ENCODE measurements at regions not wholly inside any gene's neighbourhood (a gene's known extent, or its start where the extent isn't known, plus 50 kb on each side); places are given as distances from the start of the nearest gene placed in this dataset.
"Not testable (repeated sequence)": the region's sequence is repeated elsewhere in the genome, so short reads cannot be mapped to it uniquely, and the experiment has no call there.

DNA sequence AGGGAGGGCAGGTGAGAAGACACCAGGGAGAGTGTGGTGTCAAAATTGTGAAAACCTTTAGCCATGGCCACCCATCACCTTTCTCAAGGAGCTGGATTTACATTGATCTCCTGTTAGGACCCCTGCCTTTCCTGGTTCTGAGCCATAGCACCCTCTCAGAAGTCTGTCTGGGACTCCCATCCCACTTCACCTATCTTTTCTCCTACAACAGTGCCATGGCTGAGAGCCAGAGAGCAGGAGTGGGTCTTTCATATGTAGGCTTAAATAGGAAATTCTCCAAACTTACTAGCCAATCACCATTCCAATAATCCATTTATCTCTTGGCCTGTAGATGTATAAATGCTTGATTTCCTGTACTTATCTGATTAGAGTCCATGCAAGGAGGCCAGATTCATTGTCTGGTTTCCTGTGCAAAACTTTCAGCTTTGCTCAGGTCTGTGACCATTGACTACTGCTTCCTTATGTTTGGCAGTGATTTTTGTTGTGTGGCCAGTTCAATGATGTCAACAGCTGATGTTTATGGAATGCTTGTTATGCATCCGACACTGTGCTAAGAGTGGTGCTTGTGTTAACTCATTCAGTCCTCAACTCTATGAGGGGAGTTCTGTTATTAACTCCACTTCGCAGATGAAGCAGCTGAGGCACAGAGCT lies 57.6 kb upstream of the IGFBP5 start:
- TF ChIP-seq, protein P1, sequence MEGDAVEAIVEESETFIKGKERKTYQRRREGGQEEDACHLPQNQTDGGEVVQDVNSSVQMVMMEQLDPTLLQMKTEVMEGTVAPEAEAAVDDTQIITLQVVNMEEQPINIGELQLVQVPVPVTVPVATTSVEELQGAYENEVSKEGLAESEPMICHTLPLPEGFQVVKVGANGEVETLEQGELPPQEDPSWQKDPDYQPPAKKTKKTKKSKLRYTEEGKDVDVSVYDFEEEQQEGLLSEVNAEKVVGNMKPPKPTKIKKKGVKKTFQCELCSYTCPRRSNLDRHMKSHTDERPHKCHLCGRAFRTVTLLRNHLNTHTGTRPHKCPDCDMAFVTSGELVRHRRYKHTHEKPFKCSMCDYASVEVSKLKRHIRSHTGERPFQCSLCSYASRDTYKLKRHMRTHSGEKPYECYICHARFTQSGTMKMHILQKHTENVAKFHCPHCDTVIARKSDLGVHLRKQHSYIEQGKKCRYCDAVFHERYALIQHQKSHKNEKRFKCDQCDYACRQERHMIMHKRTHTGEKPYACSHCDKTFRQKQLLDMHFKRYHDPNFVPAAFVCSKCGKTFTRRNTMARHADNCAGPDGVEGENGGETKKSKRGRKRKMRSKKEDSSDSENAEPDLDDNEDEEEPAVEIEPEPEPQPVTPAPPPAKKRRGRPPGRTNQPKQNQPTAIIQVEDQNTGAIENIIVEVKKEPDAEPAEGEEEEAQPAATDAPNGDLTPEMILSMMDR (IDR thresholded peaks at IDR 0.05) = no peak
- TF ChIP-seq POLR2A (IDR thresholded peaks at IDR 0.05) = no peak
- intact Hi-C loops (cut with DNase I; ENCODE audit: low total_unique reads) = no loop called here
- H3K4me3 ChIP-seq (ENCODE audit: low read depth, poor library complexity, severe bottlenecking) = no peak overlapping the region
- WGBS, 2 donors = 75 to 81% methylated on average over 2 of the region's 2 CpGs
- no peak for DNase-seq (ENCODE audit: low spot score in 2 of 2)

DNA sequence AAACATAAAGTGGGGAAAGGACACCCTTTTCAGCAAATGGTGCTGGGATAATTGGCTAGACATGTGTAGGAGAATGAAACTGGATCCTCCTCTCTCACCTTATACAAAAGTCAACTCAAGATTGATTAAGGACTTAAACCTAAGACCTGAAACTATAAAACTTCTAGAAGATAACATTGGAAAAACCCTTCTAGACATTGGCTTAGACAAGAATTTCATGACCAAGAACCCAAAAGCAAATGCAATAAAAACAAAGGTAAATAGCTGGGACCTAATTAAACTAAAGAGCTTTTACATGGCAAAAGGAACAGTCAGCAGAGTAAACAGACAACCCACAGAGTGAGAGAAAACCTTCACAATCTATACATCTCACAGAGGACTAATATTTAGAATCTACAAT lies 55.4 kb upstream of the IGFBP5 start:
- DNase-seq (ENCODE audit: low spot score in 2 of 2); intact Hi-C loops (cut with DNase I; ENCODE audit: low total_unique reads); H3K4me3 ChIP-seq (ENCODE audit: low read depth, poor library complexity, severe bottlenecking): not testable (repeated sequence)

DNA sequence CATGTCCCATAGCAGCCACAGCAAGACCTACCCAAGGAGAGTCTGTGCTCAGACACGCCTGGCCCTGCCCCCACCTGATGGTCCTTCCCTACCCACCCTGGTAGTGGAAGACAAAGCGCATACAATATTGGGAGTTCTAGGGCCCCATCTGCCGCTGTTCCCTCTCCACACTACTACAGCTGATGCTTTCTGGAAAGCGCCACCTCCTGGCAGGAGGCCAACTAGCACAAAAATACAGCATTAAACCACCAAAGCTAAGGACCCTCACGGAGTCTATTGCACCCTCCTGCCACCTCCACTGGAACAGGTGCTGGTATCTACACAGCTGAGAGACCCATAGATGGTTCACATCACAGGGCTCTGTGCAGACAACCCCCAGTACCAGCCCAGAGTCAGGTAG lies 50.9 kb upstream of the IGFBP5 start:
- WGBS, 2 donors = 94% methylated on average over 5 of the region's 5 CpGs
- H3K4me3 ChIP-seq (ENCODE audit: low read depth, poor library complexity, severe bottlenecking); DNase-seq (ENCODE audit: low spot score in 2 of 2); intact Hi-C loops (cut with DNase I; ENCODE audit: low total_unique reads): not testable (repeated sequence)

DNA sequence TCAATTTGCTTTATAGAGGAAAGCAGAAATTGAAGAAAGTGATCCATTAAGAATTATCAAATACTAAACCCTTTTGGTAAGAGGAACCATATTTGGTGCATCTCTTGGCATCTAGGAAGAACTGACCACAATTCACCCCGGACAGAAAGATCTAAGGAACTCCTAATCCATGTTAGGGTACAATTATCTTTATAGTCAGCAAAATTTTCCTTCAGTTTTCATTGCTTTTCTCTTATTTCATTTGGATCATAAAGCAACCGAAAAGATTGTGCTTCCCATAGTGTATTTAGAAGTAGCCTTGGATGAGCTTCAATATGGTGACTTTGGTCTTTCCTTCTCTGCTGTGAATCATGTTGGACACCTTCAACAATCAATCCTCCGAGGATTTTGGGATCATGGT lies 50.1 kb upstream of the IGFBP5 start:
- no peak for TF ChIP-seq POLR2A (IDR thresholded peaks at IDR 0.05)
- TF ChIP-seq, protein P1 (IDR thresholded peaks at IDR 0.05) = no peak
- no peak for DNase-seq (ENCODE audit: low spot score in 2 of 2)
- intact Hi-C loops (cut with DNase I; ENCODE audit: low total_unique reads) = no loop called here
- no peak overlapping the region for H3K4me3 ChIP-seq (ENCODE audit: low read depth, poor library complexity, severe bottlenecking)
- 91 to 94% methylated on average over 3 of the region's 3 CpGs for WGBS, 2 donors

Measured in lower leg skin (tissue), 4 donors.